Right lobe of liver (tissue), 4 donors: ENCODE measurements at regions not wholly inside any gene's neighbourhood (a gene's known extent, or its start where the extent isn't known, plus 50 kb on each side); places are given as distances from the start of the nearest gene placed in this dataset.

ENCODE experiments used
- POLR2A ChIP-seq: fragments of 450-650 bp; IDR thresholded peaks from one replicate; pipeline ENCODE4 v1.6.1; 2017; ENCODE audit warnings: antibody characterized with exemption, mild to moderate bottlenecking
- TF ChIP-seq, protein P1 (sequence below), 4 donors: fragments of 200-600 bp in 3 of 4; fragments of 450-650 bp in 1 of 4; IDR thresholded peaks; one replicate each; pipeline versions ENCODE4 v1.5.1 to v1.8.0; 2016 to 2022; ENCODE audit warnings: antibody characterized with exemption in 4 of 4, mild to moderate bottlenecking in 2 of 4
- donor health status: DM: no; HTN: no; CAD: no.
- donor health status: DM: no; HTN: no; CAD: no.
- donor health status: DM: no; HTN: yes; CAD: no.

DNA sequence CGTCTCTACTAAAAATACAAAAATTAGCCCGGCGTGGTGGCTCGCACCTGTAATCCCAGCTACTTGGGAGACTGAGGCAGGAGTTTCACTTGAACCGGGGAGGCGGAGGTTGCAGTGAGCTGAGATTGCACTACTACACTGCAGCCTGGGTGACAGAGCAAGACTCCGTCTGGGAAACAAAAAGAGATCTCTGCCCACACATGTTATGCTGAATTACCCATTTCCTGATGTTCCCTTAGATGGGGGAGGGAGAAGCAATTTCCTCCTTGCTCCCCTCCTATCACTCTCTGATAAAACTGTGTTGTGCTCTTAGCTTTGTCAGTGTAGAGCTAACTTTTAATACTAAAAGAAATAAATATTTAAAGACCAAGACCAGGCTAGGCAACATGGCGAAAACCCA is 102.5 kb downstream of the LARP7 start:
- TF ChIP-seq, protein P1, sequence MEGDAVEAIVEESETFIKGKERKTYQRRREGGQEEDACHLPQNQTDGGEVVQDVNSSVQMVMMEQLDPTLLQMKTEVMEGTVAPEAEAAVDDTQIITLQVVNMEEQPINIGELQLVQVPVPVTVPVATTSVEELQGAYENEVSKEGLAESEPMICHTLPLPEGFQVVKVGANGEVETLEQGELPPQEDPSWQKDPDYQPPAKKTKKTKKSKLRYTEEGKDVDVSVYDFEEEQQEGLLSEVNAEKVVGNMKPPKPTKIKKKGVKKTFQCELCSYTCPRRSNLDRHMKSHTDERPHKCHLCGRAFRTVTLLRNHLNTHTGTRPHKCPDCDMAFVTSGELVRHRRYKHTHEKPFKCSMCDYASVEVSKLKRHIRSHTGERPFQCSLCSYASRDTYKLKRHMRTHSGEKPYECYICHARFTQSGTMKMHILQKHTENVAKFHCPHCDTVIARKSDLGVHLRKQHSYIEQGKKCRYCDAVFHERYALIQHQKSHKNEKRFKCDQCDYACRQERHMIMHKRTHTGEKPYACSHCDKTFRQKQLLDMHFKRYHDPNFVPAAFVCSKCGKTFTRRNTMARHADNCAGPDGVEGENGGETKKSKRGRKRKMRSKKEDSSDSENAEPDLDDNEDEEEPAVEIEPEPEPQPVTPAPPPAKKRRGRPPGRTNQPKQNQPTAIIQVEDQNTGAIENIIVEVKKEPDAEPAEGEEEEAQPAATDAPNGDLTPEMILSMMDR (IDR thresholded peaks at IDR 0.05), result no peak
- TF ChIP-seq POLR2A, result no peak
